HepG2 (cell line): ENCODE measurements at regions not wholly inside any gene's neighbourhood (a gene's known extent, or its start where the extent isn't known, plus 50 kb on each side); places are given as distances from the start of the nearest gene placed in this dataset.

Experiments used
- ATAC-seq: fragments of 200-7000 bp; cut with Tn5 transposase; 3 replicates; pipeline ENCODE4 v1.9.1; 2020; ENCODE audit warnings: mild to moderate bottlenecking, moderate library complexity
- BruUV-seq: library from RNA; stranded (reverse); fragments of 400-500 nt; replicated peaks from 2 replicates; lab custom pipeline; 2021; lab: Mats Ljungman, UMichigan
- CTCF ChIA-PET: fragments of 300-600 bp; formaldehyde crosslinking; extraction: SDS; loops from one replicate; lab custom pipeline; 2021; ENCODE audit warnings: low total read pairs, inconsistent platforms, low intra/inter-chr PET ratio; lab: Yijun Ruan, JAX
- POLR2A ChIA-PET: fragments of 350-600 bp; sonication (Branson Sonifier 250); formaldehyde crosslinking; loops from one replicate; lab custom pipeline; 2020; ENCODE audit warnings: antibody characterized with exemption, inconsistent platforms; lab: Yijun Ruan, JAX
- DNase-seq: peaks from one replicate; pipeline ENCODE4 v3.0.0-alpha.2; 2015; ENCODE audit warnings: low spot score
- FAIRE-seq: peaks from 3 replicates; lab custom pipeline; 2011; peaks lifted over from hg19 to GRCh38; lab: Jason Lieb, UNC
- H2AFZ ChIP-seq: one replicate; pipeline ENCODE4 v1.6.1; 2011; ENCODE audit warnings: low read length, inconsistent platforms
- H3K27ac ChIP-seq: fragments of 300-600 bp; 3 replicates; pipeline ENCODE4 v1.8.0; 2011; ENCODE audit warnings: mixed run types, mild to moderate bottlenecking, mixed read lengths, low read length, inconsistent platforms; ENCODE audit not compliant: insufficient read depth; ENCODE audit errors: extremely low read length
- H3K27me3 ChIP-seq, 2 experiments: fragments of 200-600 bp in 1 of 2; 2 replicates in 1 of 2; 3 replicates in 1 of 2; pipeline versions ENCODE4 v1.6.0 to v1.8.0; 2011; ENCODE audit warnings: low read length in 2 of 2, mild to moderate bottlenecking in 2 of 2, moderate library complexity in 2 of 2, inconsistent platforms in 1 of 2; ENCODE audit not compliant: insufficient read depth in 2 of 2, control insufficient read depth in 1 of 2
- H3K36me3 ChIP-seq, 2 experiments: fragments of 200-600 bp in 1 of 2; replicated peaks in 1 of 2; 2 replicates in 1 of 2; 3 replicates in 1 of 2; pipeline versions ENCODE4 v1.5.1 to v1.8.0; 2011; ENCODE audit warnings: low read length in 2 of 2, inconsistent platforms in 1 of 2; ENCODE audit not compliant: insufficient read depth in 2 of 2, control insufficient read depth in 1 of 2
- H3K4me1 ChIP-seq: 2 replicates; pipeline ENCODE4 v1.5.1; 2012; ENCODE audit warnings: low read length, inconsistent platforms; ENCODE audit not compliant: insufficient read depth
- H3K4me2 ChIP-seq: 2 replicates; pipeline ENCODE4 v1.6.0; 2011; ENCODE audit warnings: low read depth, low read length, inconsistent platforms
- H3K4me3 ChIP-seq, 3 experiments: fragments of 200-600 bp in 1 of 3; sonication (generic), shearing (Covaris generic) in 1 of 3; replicated peaks in 1 of 3; 2 replicates each; pipeline ENCODE4 v1.5.1; 2011 to 2016; ENCODE audit warnings: low read length in 3 of 3, inconsistent platforms in 2 of 3, low read depth in 2 of 3, mild to moderate bottlenecking in 2 of 3, control low read depth in 1 of 3, mixed read lengths in 1 of 3; ENCODE audit not compliant: insufficient read depth in 1 of 3
- H3K79me2 ChIP-seq: one replicate; pipeline ENCODE4 v1.6.1; 2011; ENCODE audit warnings: low read length, inconsistent platforms; ENCODE audit not compliant: insufficient read depth
- H3K9ac ChIP-seq: 2 replicates; pipeline ENCODE4 v1.6.0; 2011; ENCODE audit warnings: mild to moderate bottlenecking, low read depth, low read length, inconsistent platforms; ENCODE audit not compliant: insufficient read depth
- H3K9me3 ChIP-seq: 2 replicates; pipeline ENCODE4 v1.5.1; 2012; ENCODE audit warnings: mild to moderate bottlenecking, low read length
- H4K20me1 ChIP-seq: 2 replicates; pipeline ENCODE4 v1.6.0; 2011; ENCODE audit warnings: inconsistent platforms, mild to moderate bottlenecking, low read length, moderate library complexity; ENCODE audit not compliant: insufficient read depth
- AGO1 ChIP-seq: fragments of 200-400 bp; formaldehyde crosslinking; IDR thresholded peaks from 2 replicates; pipeline ENCODE4 v1.6.1; 2017; ENCODE audit warnings: mild to moderate bottlenecking, low read depth, low read length, moderate library complexity; ENCODE audit not compliant: poor library complexity, severe bottlenecking
- CBFB ChIP-seq: sonication (generic); formaldehyde crosslinking; IDR thresholded peaks from 2 replicates; pipeline ENCODE4 v1.4.0; 2020; ENCODE audit warnings: missing genetic modification reagents
- CHD4 ChIP-seq: fragments of 200-600 bp; sonication (generic); IDR thresholded peaks from 2 replicates; pipeline ENCODE4 v1.7.0; 2017; ENCODE audit warnings: mild to moderate bottlenecking, low read length, borderline replicate concordance
- HOXA9 ChIP-seq: sonication (generic); formaldehyde crosslinking; IDR thresholded peaks from 2 replicates; pipeline ENCODE4 v1.8.1; 2022; ENCODE audit warnings: missing genetic modification reagents, mild to moderate bottlenecking, moderate library complexity, borderline replicate concordance
- MEIS1 ChIP-seq: sonication (generic); formaldehyde crosslinking; IDR thresholded peaks from 2 replicates; pipeline ENCODE4 v1.9.0; 2021; ENCODE audit warnings: mild to moderate bottlenecking, missing genetic modification reagents, moderate library complexity, borderline replicate concordance
- POLR2AphosphoS2 ChIP-seq: IDR thresholded peaks from 2 replicates; pipeline ENCODE4 v1.6.1; 2011; ENCODE audit warnings: low read depth, low read length, improper control_type of control experiment
- SIN3A ChIP-seq: IDR thresholded peaks from 2 replicates; pipeline ENCODE4 v1.6.1; 2011; ENCODE audit warnings: low read depth, mild to moderate bottlenecking, control low read depth, low read length, borderline replicate concordance
- SP140L ChIP-seq: sonication (generic); formaldehyde crosslinking; IDR thresholded peaks from 2 replicates; pipeline ENCODE4 v1.4.0; 2020; ENCODE audit warnings: missing genetic modification reagents, borderline replicate concordance
- ZMYM3 ChIP-seq: sonication (generic); formaldehyde crosslinking; IDR thresholded peaks from 2 replicates; pipeline ENCODE4 v1.5.1; 2020; ENCODE audit warnings: mild to moderate bottlenecking, missing genetic modification reagents
- ZNF232 ChIP-seq: sonication (generic); formaldehyde crosslinking; IDR thresholded peaks from 2 replicates; pipeline ENCODE4 v1.4.0; 2020; ENCODE audit warnings: missing genetic modification reagents, borderline replicate concordance
- ZNF629 ChIP-seq: sonication (generic); formaldehyde crosslinking; conservative IDR thresholded peaks from 2 replicates; pipeline ENCODE4 v1.5.0; 2020; ENCODE audit warnings: missing genetic modification reagents
- WGBS: methylation state at CpG from one replicate; pipeline ENCODE4 v1.1.6; 2017; ENCODE audit warnings: low lambda C conversion rate; 5-methylcytosine and 5-hydroxymethylcytosine counted together
- in situ Hi-C: cut with HindIII; loops from 2 replicates; pipeline ENCODE4 v1.10.0; 2017; ENCODE audit warnings: low pct_unique_long_range_greater_than_20kb; ENCODE audit not compliant: extremely low pct_ligation_motif_present
- intact Hi-C: fragments of 100-400 bp; cut with micrococcal nuclease; formaldehyde crosslinking; loops from one replicate; pipeline ENCODE4 v1.10.0; 2022; ENCODE audit not compliant: unreplicated experiment
- TF ChIP-seq, protein P1 (sequence below): sonication (generic); formaldehyde crosslinking; IDR thresholded peaks from 2 replicates; pipeline ENCODE4 v1.4.0; 2020; ENCODE audit warnings: missing genetic modification reagents, borderline replicate concordance
- TF ChIP-seq, protein P2 (sequence below): sonication (generic); formaldehyde crosslinking; IDR thresholded peaks from 2 replicates; pipeline ENCODE4 v1.4.0; 2020; ENCODE audit warnings: missing genetic modification reagents
- TF ChIP-seq, protein P3 (sequence below): fragments of 450-650 bp; IDR thresholded peaks from 2 replicates; pipeline ENCODE4 v1.6.1; 2016

GRCh38 chr11:111123463-111124398 is 121.8 kb upstream of the POU2AF2 start (continued):
- no peak for TF ChIP-seq ZMYM3 (CRISPR knock-in tag)

GRCh38 chr11:111120696-111121302 is 124.7 kb upstream of the POU2AF2 start:
- ChIA-PET CTCF (no interaction called here), POLR2A (no interaction called here)
- H4K20me1 ChIP-seq: no peaks in the 10 kb centered on the region; the same call in 1 of the 2 replicates
- no peaks in the 10 kb centered on the region for H3K4me1 ChIP-seq
- 31% methylated on average over 6 of the region's 6 CpGs for WGBS
- H3K36me3 ChIP-seq: no peaks in the 10 kb centered on the region
- intact Hi-C loops (no loop called here), in situ Hi-C loops (no loop called here)
- H3K79me2 ChIP-seq: no peaks in the 10 kb centered on the region
- ATAC-seq (no peak), FAIRE-seq (no peak), DNase-seq (no peak)
- no peak overlapping the region for H3K4me2 ChIP-seq
- H3K9me3 ChIP-seq: no peaks in the 10 kb centered on the region
- H3K27ac ChIP-seq: no peak overlapping the region
- no peak overlapping the region for H3K4me3 ChIP-seq
- no peak overlapping the region for H2AFZ ChIP-seq
- no peaks in the 10 kb centered on the region for H3K27me3 ChIP-seq
- BruUV-seq: no TSS peak
- no peak overlapping the region for H3K9ac ChIP-seq
- TF ChIP-seq SP140L (CRISPR knock-in tag) (no peak), CBFB (CRISPR knock-in tag) (no peak), CHD4 (no peak), ZNF232 (CRISPR knock-in tag) (no peak), SIN3A (no peak), HOXA9 (CRISPR knock-in tag) (no peak), MEIS1 (CRISPR knock-in tag) (no peak), AGO1 (no peak), POLR2AphosphoS2 (no peak), ZNF629 (CRISPR knock-in tag) (no peak)
- TF ChIP-seq, protein P1, sequence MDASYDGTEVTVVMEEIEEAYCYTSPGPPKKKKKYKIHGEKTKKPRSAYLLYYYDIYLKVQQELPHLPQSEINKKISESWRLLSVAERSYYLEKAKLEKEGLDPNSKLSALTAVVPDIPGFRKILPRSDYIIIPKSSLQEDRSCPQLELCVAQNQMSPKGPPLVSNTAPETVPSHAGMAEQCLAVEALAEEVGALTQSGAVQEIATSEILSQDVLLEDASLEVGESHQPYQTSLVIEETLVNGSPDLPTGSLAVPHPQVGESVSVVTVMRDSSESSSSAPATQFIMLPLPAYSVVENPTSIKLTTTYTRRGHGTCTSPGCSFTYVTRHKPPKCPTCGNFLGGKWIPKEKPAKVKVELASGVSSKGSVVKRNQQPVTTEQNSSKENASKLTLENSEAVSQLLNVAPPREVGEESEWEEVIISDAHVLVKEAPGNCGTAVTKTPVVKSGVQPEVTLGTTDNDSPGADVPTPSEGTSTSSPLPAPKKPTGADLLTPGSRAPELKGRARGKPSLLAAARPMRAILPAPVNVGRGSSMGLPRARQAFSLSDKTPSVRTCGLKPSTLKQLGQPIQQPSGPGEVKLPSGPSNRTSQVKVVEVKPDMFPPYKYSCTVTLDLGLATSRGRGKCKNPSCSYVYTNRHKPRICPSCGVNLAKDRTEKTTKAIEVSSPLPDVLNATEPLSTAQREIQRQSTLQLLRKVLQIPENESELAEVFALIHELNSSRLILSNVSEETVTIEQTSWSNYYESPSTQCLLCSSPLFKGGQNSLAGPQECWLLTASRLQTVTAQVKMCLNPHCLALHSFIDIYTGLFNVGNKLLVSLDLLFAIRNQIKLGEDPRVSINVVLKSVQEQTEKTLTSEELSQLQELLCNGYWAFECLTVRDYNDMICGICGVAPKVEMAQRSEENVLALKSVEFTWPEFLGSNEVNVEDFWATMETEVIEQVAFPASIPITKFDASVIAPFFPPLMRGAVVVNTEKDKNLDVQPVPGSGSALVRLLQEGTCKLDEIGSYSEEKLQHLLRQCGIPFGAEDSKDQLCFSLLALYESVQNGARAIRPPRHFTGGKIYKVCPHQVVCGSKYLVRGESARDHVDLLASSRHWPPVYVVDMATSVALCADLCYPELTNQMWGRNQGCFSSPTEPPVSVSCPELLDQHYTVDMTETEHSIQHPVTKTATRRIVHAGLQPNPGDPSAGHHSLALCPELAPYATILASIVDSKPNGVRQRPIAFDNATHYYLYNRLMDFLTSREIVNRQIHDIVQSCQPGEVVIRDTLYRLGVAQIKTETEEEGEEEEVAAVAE (CRISPR knock-in tag): no peak
- TF ChIP-seq, protein P2, sequence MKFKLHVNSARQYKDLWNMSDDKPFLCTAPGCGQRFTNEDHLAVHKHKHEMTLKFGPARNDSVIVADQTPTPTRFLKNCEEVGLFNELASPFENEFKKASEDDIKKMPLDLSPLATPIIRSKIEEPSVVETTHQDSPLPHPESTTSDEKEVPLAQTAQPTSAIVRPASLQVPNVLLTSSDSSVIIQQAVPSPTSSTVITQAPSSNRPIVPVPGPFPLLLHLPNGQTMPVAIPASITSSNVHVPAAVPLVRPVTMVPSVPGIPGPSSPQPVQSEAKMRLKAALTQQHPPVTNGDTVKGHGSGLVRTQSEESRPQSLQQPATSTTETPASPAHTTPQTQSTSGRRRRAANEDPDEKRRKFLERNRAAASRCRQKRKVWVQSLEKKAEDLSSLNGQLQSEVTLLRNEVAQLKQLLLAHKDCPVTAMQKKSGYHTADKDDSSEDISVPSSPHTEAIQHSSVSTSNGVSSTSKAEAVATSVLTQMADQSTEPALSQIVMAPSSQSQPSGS (CRISPR knock-in tag): no peak
- TF ChIP-seq, protein P3, sequence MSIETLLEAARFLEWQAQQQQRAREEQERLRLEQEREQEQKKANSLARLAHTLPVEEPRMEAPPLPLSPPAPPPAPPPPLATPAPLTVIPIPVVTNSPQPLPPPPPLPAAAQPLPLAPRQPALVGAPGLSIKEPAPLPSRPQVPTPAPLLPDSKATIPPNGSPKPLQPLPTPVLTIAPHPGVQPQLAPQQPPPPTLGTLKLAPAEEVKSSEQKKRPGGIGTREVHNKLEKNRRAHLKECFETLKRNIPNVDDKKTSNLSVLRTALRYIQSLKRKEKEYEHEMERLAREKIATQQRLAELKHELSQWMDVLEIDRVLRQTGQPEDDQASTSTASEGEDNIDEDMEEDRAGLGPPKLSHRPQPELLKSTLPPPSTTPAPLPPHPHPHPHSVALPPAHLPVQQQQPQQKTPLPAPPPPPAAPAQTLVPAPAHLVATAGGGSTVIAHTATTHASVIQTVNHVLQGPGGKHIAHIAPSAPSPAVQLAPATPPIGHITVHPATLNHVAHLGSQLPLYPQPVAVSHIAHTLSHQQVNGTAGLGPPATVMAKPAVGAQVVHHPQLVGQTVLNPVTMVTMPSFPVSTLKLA: no peak
